ENCODE measurements at regions not wholly inside any gene's neighbourhood (a gene's known extent, or its start where the extent isn't known, plus 50 kb on each side); places are given as distances from the start of the nearest gene placed in this dataset.
"Not testable (repeated sequence)": the region's sequence is repeated elsewhere in the genome, so short reads cannot be mapped to it uniquely, and the experiment has no call there.

GRCh38 chr3:195634426-195635261, 50.9 kb upstream of the APOD start:
- not testable (repeated sequence) for TF ChIP-seq ZSCAN20 (CRISPR knock-in tag; IDR thresholded peaks at IDR 0.05); CTCF (IDR thresholded peaks at IDR 0.05); RAD21 (conservative IDR thresholded peaks at IDR 0.05 in 1 of 2, IDR thresholded peaks at IDR 0.05 in 1 of 2)

All from A549 (cell line).